GM19397 (cell line): ENCODE measurements at regions not wholly inside any gene's neighbourhood (a gene's known extent, or its start where the extent isn't known, plus 50 kb on each side); places are given as distances from the start of the nearest gene placed in this dataset.
"Not testable (repeated sequence)": the region's sequence is repeated elsewhere in the genome, so short reads cannot be mapped to it uniquely, and the experiment has no call there.

Experiments
- ATAC-seq: cut with Tn5 transposase; IDR thresholded peaks from one replicate; pipeline ENCODE4 v1.9.1; 2021; ENCODE audit warnings: mild to moderate bottlenecking, moderate library complexity; ENCODE audit not compliant: unreplicated experiment

- no peak for ATAC-seq
These were observed 183.8 kb upstream of the ITGA1 start for GRCh38 chr5:52603778-52604554.

- no peak for ATAC-seq
These were observed 182.1 kb upstream of the ITGA1 start for GRCh38 chr5:52605317-52606313.

- no peak for ATAC-seq
These were observed 180.4 kb upstream of the ITGA1 start for GRCh38 chr5:52607227-52607824.

- no peak for ATAC-seq
These were observed 167.4 kb upstream of the ITGA1 start for GRCh38 chr5:52620315-52620714.

- ATAC-seq, result no peak
These were observed 164.4 kb upstream of the ITGA1 start for GRCh38 chr5:52623291-52623690.

- no peak for ATAC-seq
These were observed 163.4 kb upstream of the ITGA1 start for GRCh38 chr5:52624291-52624690.

GRCh38 chr5:52626312-52626711 lies 161.4 kb upstream of the ITGA1 start:
- no peak for ATAC-seq

GRCh38 chr5:52627740-52628139 lies 160.0 kb upstream of the ITGA1 start:
- no peak for ATAC-seq

- no peak for ATAC-seq
These were observed 155.4 kb upstream of the ITGA1 start for GRCh38 chr5:52632281-52632680.

GRCh38 chr5:52634171-52634570 lies 153.5 kb upstream of the ITGA1 start:
- not testable (repeated sequence) for ATAC-seq

GRCh38 chr5:52638732-52639131 lies 149.0 kb upstream of the ITGA1 start:
- ATAC-seq, result no peak

GRCh38 chr5:52648726-52649125 lies 139.0 kb upstream of the ITGA1 start:
- ATAC-seq, result no peak

GRCh38 chr5:52655163-52655562 lies 132.6 kb upstream of the ITGA1 start:
- ATAC-seq, result no peak

GRCh38 chr5:52656569-52657246 lies 131.0 kb upstream of the ITGA1 start:
- ATAC-seq, result no peak

GRCh38 chr5:52657247-52657645 lies 130.5 kb upstream of the ITGA1 start:
- ATAC-seq, result no peak

GRCh38 chr5:52658246-52658645 lies 129.5 kb upstream of the ITGA1 start:
- no peak for ATAC-seq

- ATAC-seq, result no peak
These were observed 127.1 kb upstream of the ITGA1 start for GRCh38 chr5:52660621-52661020.

GRCh38 chr5:52661903-52662595 lies 125.7 kb upstream of the ITGA1 start:
- no peak for ATAC-seq

GRCh38 chr5:52665559-52665958 lies 122.2 kb upstream of the ITGA1 start:
- ATAC-seq, result no peak

GRCh38 chr5:52668139-52668538 lies 119.6 kb upstream of the ITGA1 start:
- ATAC-seq, result no peak
